Neutrophil (primary cell): ENCODE measurements at regions not wholly inside any gene's neighbourhood (a gene's known extent, or its start where the extent isn't known, plus 50 kb on each side); places are given as distances from the start of the nearest gene placed in this dataset.

Source experiments
- H3K27ac ChIP-seq: fragments of 200-600 bp; sonication (generic); 2 replicates; pipeline ENCODE4 v1.5.1; 2016; ENCODE audit warnings: mild to moderate bottlenecking, moderate library complexity
- H3K27me3 ChIP-seq: fragments of 200-600 bp; sonication (generic); 2 replicates; pipeline ENCODE4 v1.6.0; 2016; ENCODE audit warnings: mild to moderate bottlenecking
- H3K36me3 ChIP-seq: fragments of 200-600 bp; sonication (generic); 2 replicates; pipeline ENCODE4 v1.5.1; 2017
- H3K4me1 ChIP-seq, 2 experiments: fragments of 200-600 bp in 1 of 2; sonication (generic) in 1 of 2; 1 replicate in 1 of 2; 2 replicates in 1 of 2; pipeline versions ENCODE4 v1.5.1 to v1.6.1; 2013 to 2016; ENCODE audit warnings: low read depth in 1 of 2, low read length in 1 of 2, mild to moderate bottlenecking in 1 of 2, moderate library complexity in 1 of 2; ENCODE audit not compliant: control insufficient read depth in 1 of 2, insufficient read depth in 1 of 2
- H3K4me3 ChIP-seq, 2 experiments: fragments of 200-600 bp in 1 of 2; sonication (generic) in 1 of 2; 1 replicate in 1 of 2; 2 replicates in 1 of 2; pipeline ENCODE4 v1.5.1; 2013 to 2016; ENCODE audit warnings: low read depth in 1 of 2, low read length in 1 of 2, mild to moderate bottlenecking in 1 of 2, moderate library complexity in 1 of 2
- H3K9me3 ChIP-seq: fragments of 200-600 bp; sonication (generic); 2 replicates; pipeline ENCODE4 v1.5.1; 2016
- CTCF ChIP-seq: fragments of 200-600 bp; sonication (generic); IDR thresholded peaks from 2 replicates; pipeline ENCODE4 v1.5.1; 2016; ENCODE audit warnings: antibody characterized with exemption

GRCh38 chr2:77604953-77605929 is 83.1 kb upstream of the LRRTM4 start:
- no peaks in the 10 kb centered on the region for H3K27me3 ChIP-seq
- no peaks in the 10 kb centered on the region for H3K36me3 ChIP-seq
- no peaks in the 10 kb centered on the region for H3K9me3 ChIP-seq
- no peak overlapping the region for H3K27ac ChIP-seq
- no peaks in the 10 kb centered on the region for H3K4me1 ChIP-seq
- TF ChIP-seq CTCF = no peak
- H3K4me3 ChIP-seq = no peak overlapping the region

GRCh38 chr2:77608510-77608909 is 86.3 kb upstream of the LRRTM4 start:
- Histone ChIP-seq H3K36me3 (no peaks in the 10 kb centered on the region), H3K4me3 (no peak overlapping the region), H3K27ac (no peak overlapping the region), H3K4me1 (no peaks in the 10 kb centered on the region), H3K9me3 (no peaks in the 10 kb centered on the region), H3K27me3 (no peaks in the 10 kb centered on the region)
- TF ChIP-seq CTCF = no peak

GRCh38 chr2:77629539-77629938 is 107.4 kb upstream of the LRRTM4 start:
- no peak overlapping the region for H3K4me3 ChIP-seq
- no peaks in the 10 kb centered on the region for H3K9me3 ChIP-seq
- H3K27me3 ChIP-seq = no peaks in the 10 kb centered on the region
- TF ChIP-seq CTCF = no peak
- no peak overlapping the region for H3K27ac ChIP-seq
- no peaks in the 10 kb centered on the region for H3K4me1 ChIP-seq
- no peaks in the 10 kb centered on the region for H3K36me3 ChIP-seq

GRCh38 chr2:77631007-77631406 is 108.8 kb upstream of the LRRTM4 start:
- Histone ChIP-seq H3K9me3 (no peaks in the 10 kb centered on the region), H3K36me3 (no peaks in the 10 kb centered on the region), H3K27ac (no peak overlapping the region), H3K4me3 (no peak overlapping the region), H3K4me1 (no peaks in the 10 kb centered on the region), H3K27me3 (no peaks in the 10 kb centered on the region)
- TF ChIP-seq CTCF = no peak

GRCh38 chr2:77633601-77634000 is 111.4 kb upstream of the LRRTM4 start:
- Histone ChIP-seq H3K9me3 (no peaks in the 10 kb centered on the region), H3K27ac (no peak overlapping the region), H3K36me3 (no peaks in the 10 kb centered on the region), H3K4me1 (no peaks in the 10 kb centered on the region), H3K27me3 (no peaks in the 10 kb centered on the region), H3K4me3 (no peak overlapping the region)
- TF ChIP-seq CTCF = no peak
